H1 (cell line): ENCODE measurements at regions not wholly inside any gene's neighbourhood (a gene's known extent, or its start where the extent isn't known, plus 50 kb on each side); places are given as distances from the start of the nearest gene placed in this dataset.

ENCODE experiments used
- CBX8 ChIP-seq: fragments of 300-800, 300-1000 bp; sonication (generic); IDR thresholded peaks from 2 replicates; pipeline ENCODE4 v1.7.1; 2016; ENCODE audit warnings: low read depth, low read length, borderline replicate concordance
- KDM5A ChIP-seq: fragments of 200-600 bp; IDR thresholded peaks from 2 replicates; pipeline ENCODE4 v1.7.1; 2012; ENCODE audit warnings: mild to moderate bottlenecking, low read length, inconsistent platforms, mixed read lengths
- SIX5 ChIP-seq: IDR thresholded peaks from 2 replicates; pipeline ENCODE4 v1.6.1; 2011; ENCODE audit warnings: mild to moderate bottlenecking, low read depth, low read length
- TCF12 ChIP-seq: IDR thresholded peaks from 2 replicates; pipeline ENCODE4 v1.6.1; 2011; ENCODE audit warnings: low read depth, mild to moderate bottlenecking, low read length

GRCh38 chr6:155996151-155996550, 540.5 kb upstream of the NOX3 start (continued):
- TF ChIP-seq SIX5 = no peak
- TF ChIP-seq KDM5A = no peak
- TF ChIP-seq TCF12 = no peak
- TF ChIP-seq CBX8 = no peak
- TF ChIP-seq, all 59 proteins: peak for 0
